NCI-H1694 treated with DMSO at 0.1 percent for 48 hours (cell line): ENCODE measurements at regions not wholly inside any gene's neighbourhood (a gene's known extent, or its start where the extent isn't known, plus 50 kb on each side); places are given as distances from the start of the nearest gene placed in this dataset.
"Not testable (repeated sequence)": the region's sequence is repeated elsewhere in the genome, so short reads cannot be mapped to it uniquely, and the experiment has no call there.

ENCODE experiments used
- DNase-seq: peaks from one replicate; lab custom pipeline; 2025; lab: John Stamatoyannopoulos, UW

GRCh38 chr12:131340616-131341210 is 370.2 kb upstream of the SFSWAP start:
- DNase-seq: no peak

- not testable (repeated sequence) for DNase-seq
Observed at GRCh38 chr12:131341608-131342007, 369.3 kb upstream of the SFSWAP start.

- not testable (repeated sequence) for DNase-seq
Observed at GRCh38 chr12:131343436-131343835, 367.5 kb upstream of the SFSWAP start.

GRCh38 chr12:131344715-131345520 is 366.0 kb upstream of the SFSWAP start:
- DNase-seq: not testable (repeated sequence)

- DNase-seq: no peak
Observed at GRCh38 chr12:131345521-131346436, 365.1 kb upstream of the SFSWAP start.

- no peak for DNase-seq
Observed at GRCh38 chr12:131346555-131347344, 364.1 kb upstream of the SFSWAP start.

- DNase-seq: no peak
Observed at GRCh38 chr12:131347345-131347714, 363.6 kb upstream of the SFSWAP start.

GRCh38 chr12:131347732-131348131 is 363.2 kb upstream of the SFSWAP start:
- DNase-seq: no peak

- no peak for DNase-seq
Observed at GRCh38 chr12:131348231-131348630, 362.7 kb upstream of the SFSWAP start.

GRCh38 chr12:131348646-131349045 is 362.2 kb upstream of the SFSWAP start:
- no peak for DNase-seq

GRCh38 chr12:131349397-131350127 is 361.3 kb upstream of the SFSWAP start:
- no peak for DNase-seq

GRCh38 chr12:131350943-131351318 is 360.0 kb upstream of the SFSWAP start:
- DNase-seq: no peak

- DNase-seq: no peak
Observed at GRCh38 chr12:131351319-131352028, 359.4 kb upstream of the SFSWAP start.

GRCh38 chr12:131352296-131352900 is 358.5 kb upstream of the SFSWAP start:
- no peak for DNase-seq

- no peak for DNase-seq
Observed at GRCh38 chr12:131353376-131353775, 357.5 kb upstream of the SFSWAP start.

- no peak for DNase-seq
Observed at GRCh38 chr12:131353826-131354225, 357.1 kb upstream of the SFSWAP start.

- DNase-seq: no peak
Observed at GRCh38 chr12:131355361-131356245, 355.3 kb upstream of the SFSWAP start.

- no peak for DNase-seq
Observed at GRCh38 chr12:131356485-131357184, 354.3 kb upstream of the SFSWAP start.
